Transverse colon (tissue), 3 donors: ENCODE measurements at regions not wholly inside any gene's neighbourhood (a gene's known extent, or its start where the extent isn't known, plus 50 kb on each side); places are given as distances from the start of the nearest gene placed in this dataset.

Source experiments
- EP300 ChIP-seq: sonication (generic); formaldehyde crosslinking; IDR thresholded peaks from one replicate; pipeline ENCODE4 v1.6.1; 2017; ENCODE audit warnings: antibody characterized with exemption, low read depth
- POLR2A ChIP-seq: fragments of 450-650 bp; IDR thresholded peaks from one replicate; pipeline ENCODE4 v1.6.1; 2016; ENCODE audit warnings: antibody characterized with exemption, mild to moderate bottlenecking, moderate library complexity
- TF ChIP-seq, protein P1 (sequence below), 5 experiments: fragments of 200-600 bp in 3 of 5; fragments of 450-650 bp in 2 of 5; sonication (generic) in 3 of 5; IDR thresholded peaks; 1 replicate in 2 of 5; 2 replicates in 3 of 5; pipeline ENCODE4 v1.5.1; 2016 to 2017; ENCODE audit warnings: antibody characterized with exemption in 5 of 5, inconsistent platforms in 3 of 5, mild to moderate bottlenecking in 2 of 5, moderate library complexity in 1 of 5

DNA sequence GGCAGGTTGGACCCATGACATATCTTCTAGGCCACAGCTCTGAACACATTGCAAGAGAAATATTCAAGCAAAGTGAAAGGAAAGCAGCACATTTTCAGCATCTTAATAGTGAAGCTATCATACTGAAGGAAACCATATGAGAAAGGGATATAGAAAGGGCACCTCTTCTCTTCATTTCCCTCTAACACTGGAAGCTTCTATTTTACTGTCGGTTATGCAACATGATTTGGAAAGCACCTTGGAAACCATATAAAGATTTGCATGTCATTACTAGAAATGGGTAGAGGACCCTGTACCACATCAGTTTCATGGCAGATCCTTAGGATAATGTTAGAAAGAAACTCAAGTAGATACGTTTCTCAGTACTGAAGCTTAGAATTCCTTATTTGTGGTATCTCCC, 70.5 kb upstream of the HMGN3 start:
- TF ChIP-seq, protein P1, sequence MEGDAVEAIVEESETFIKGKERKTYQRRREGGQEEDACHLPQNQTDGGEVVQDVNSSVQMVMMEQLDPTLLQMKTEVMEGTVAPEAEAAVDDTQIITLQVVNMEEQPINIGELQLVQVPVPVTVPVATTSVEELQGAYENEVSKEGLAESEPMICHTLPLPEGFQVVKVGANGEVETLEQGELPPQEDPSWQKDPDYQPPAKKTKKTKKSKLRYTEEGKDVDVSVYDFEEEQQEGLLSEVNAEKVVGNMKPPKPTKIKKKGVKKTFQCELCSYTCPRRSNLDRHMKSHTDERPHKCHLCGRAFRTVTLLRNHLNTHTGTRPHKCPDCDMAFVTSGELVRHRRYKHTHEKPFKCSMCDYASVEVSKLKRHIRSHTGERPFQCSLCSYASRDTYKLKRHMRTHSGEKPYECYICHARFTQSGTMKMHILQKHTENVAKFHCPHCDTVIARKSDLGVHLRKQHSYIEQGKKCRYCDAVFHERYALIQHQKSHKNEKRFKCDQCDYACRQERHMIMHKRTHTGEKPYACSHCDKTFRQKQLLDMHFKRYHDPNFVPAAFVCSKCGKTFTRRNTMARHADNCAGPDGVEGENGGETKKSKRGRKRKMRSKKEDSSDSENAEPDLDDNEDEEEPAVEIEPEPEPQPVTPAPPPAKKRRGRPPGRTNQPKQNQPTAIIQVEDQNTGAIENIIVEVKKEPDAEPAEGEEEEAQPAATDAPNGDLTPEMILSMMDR (IDR thresholded peaks at IDR 0.05) = no peak
- TF ChIP-seq POLR2A (no peak), EP300 (no peak)
